Adrenal gland (tissue), 9 donors: ENCODE measurements at regions not wholly inside any gene's neighbourhood (a gene's known extent, or its start where the extent isn't known, plus 50 kb on each side); places are given as distances from the start of the nearest gene placed in this dataset.
"Not testable (repeated sequence)": the region's sequence is repeated elsewhere in the genome, so short reads cannot be mapped to it uniquely, and the experiment has no call there.

Source experiments
- DNase-seq, 7 donors: peaks; one replicate each; pipeline ENCODE4 v3.0.0-alpha.2; 2019 to 2020
- H3K27ac ChIP-seq, 5 donors: fragments of 200-600 bp; sonication (generic) in 4 of 5; 1 replicate in 3 of 5; 2 replicates in 2 of 5; pipeline versions ENCODE4 v1.5.1 to v1.8.0; 2016 to 2020; ENCODE audit warnings: mild to moderate bottlenecking in 1 of 5
- H3K27me3 ChIP-seq: fragments of 200-600 bp; 2 replicates; pipeline ENCODE4 v1.8.0; 2021
- H3K36me3 ChIP-seq, 2 donors: fragments of 200-600 bp; replicated peaks in 1 of 2; 1 replicate in 1 of 2; 2 replicates in 1 of 2; pipeline versions ENCODE4 v1.5.1 to v1.8.0; 2018 to 2022
- H3K4me1 ChIP-seq, 2 donors: fragments of 200-600 bp; replicated peaks in 1 of 2; 1 replicate in 1 of 2; 2 replicates in 1 of 2; pipeline versions ENCODE4 v1.5.1 to v1.8.0; 2018 to 2021
- H3K4me3 ChIP-seq, 4 donors: fragments of 200-600 bp; sonication (generic) in 3 of 4; one replicate each; pipeline ENCODE4 v1.5.1; 2016 to 2018
- H3K9me3 ChIP-seq, 3 donors: fragments of 200-600 bp; sonication (generic) in 1 of 3; replicated peaks in 1 of 3; 1 replicate in 2 of 3; 2 replicates in 1 of 3; pipeline versions ENCODE4 v1.5.1 to v1.8.0; 2016 to 2021
- CTCF ChIP-seq, 6 experiments: fragments of 450-650 bp in 4 of 6; fragments of 200-600 bp in 2 of 6; sonication (generic) in 1 of 6; IDR thresholded peaks; 1 replicate in 5 of 6; 2 replicates in 1 of 6; pipeline versions ENCODE4 v1.5.1 to v1.8.0; 2016 to 2021; ENCODE audit warnings: antibody characterized with exemption in 6 of 6, mild to moderate bottlenecking in 2 of 6, moderate library complexity in 1 of 6
- POLR2A ChIP-seq, 2 donors: fragments of 450-650 bp; IDR thresholded peaks; one replicate each; pipeline ENCODE4 v1.6.1; 2017; ENCODE audit warnings: antibody characterized with exemption in 2 of 2, mild to moderate bottlenecking in 2 of 2, moderate library complexity in 1 of 2
- WGBS, 4 donors: extraction: QIAGEN DNeasy Blood & Tissue Kit in 2 of 4; methylation state at CpG; one replicate each; pipeline versions ENCODE4 v1.1.5 to v1.1.7; 2013 to 2017; 5-methylcytosine and 5-hydroxymethylcytosine counted together
- intact Hi-C, 2 donors: fragments of 100-400 bp; cut with DNase I; formaldehyde crosslinking; loops; one replicate each; pipeline versions ENCODE4 v1.14.1 to v1.15.0; 2022 to 2023
- donor health status: healthy with polysubstance abuse.
- donor health status: Bipolar disorder and iron deficiency.
- donor health status: DM: yes; HTN: yes; CAD: no.
- donor health status: DM: no; HTN: no; CAD: no.
- donor health status: DM: no; HTN: no; CAD: no.

- no peak for TF ChIP-seq POLR2A (IDR thresholded peaks at IDR 0.05)
- no peak for TF ChIP-seq CTCF (IDR thresholded peaks at IDR 0.05)
- Histone ChIP-seq H3K27me3 (no peaks in the 10 kb centered on the region), H3K27ac (no peak overlapping the region), H3K4me3 (no peak overlapping the region), H3K4me1 (no peaks in the 10 kb centered on the region), H3K9me3 (no peaks in the 10 kb centered on the region), H3K36me3 (no peaks in the 10 kb centered on the region)
- WGBS, 4 donors: 27 to 41% (median 32%) methylated on average over 1 of the region's 1 CpG
- intact Hi-C loops: no loop called here
- DNase-seq: no peak
These were observed 1609.0 kb upstream of the AGA start for GRCh38 chr4:179051206-179051605.

- Histone ChIP-seq H3K27me3 (no peaks in the 10 kb centered on the region), H3K4me1 (no peaks in the 10 kb centered on the region), H3K4me3 (no peak overlapping the region), H3K27ac (no peak overlapping the region), H3K9me3 (no peaks in the 10 kb centered on the region), H3K36me3 (no peaks in the 10 kb centered on the region)
- intact Hi-C loops: no loop called here
- no peak for TF ChIP-seq CTCF (IDR thresholded peaks at IDR 0.05)
- no peak for DNase-seq
- 79 to 91% (median 85%) methylated on average over 3 of the region's 3 CpGs for WGBS, 4 donors
These were observed 1617.2 kb upstream of the AGA start for GRCh38 chr4:179059396-179059795.

- H3K9me3 ChIP-seq, H3K4me1 ChIP-seq, H3K27me3 ChIP-seq, H3K36me3 ChIP-seq, DNase-seq, H3K4me3 ChIP-seq, H3K27ac ChIP-seq, intact Hi-C loops: not testable (repeated sequence)
- 88 to 92% (median 89%) methylated on average over 12 of the region's 12 CpGs for WGBS, 4 donors
These were observed 1624.0 kb upstream of the AGA start for GRCh38 chr4:179066254-179066653.

- Histone ChIP-seq H3K4me1 (no peaks in the 10 kb centered on the region), H3K9me3 (peaks cover 0 to 6% (median 0%) of the 10 kb centered on the region in 3 donors), H3K4me3 (no peak overlapping the region), H3K27ac (no peak overlapping the region), H3K27me3 (no peaks in the 10 kb centered on the region), H3K36me3 (no peaks in the 10 kb centered on the region)
- TF ChIP-seq POLR2A (IDR thresholded peaks at IDR 0.05) (no peak), CTCF (IDR thresholded peaks at IDR 0.05) (no peak)
- intact Hi-C loops: no loop called here
- 72 to 81% (median 77%) methylated on average over 2 of the region's 2 CpGs for WGBS, 4 donors
- DNase-seq: no peak
These were observed 1628.9 kb upstream of the AGA start for GRCh38 chr4:179071131-179071530.

- Histone ChIP-seq H3K27ac (no peak overlapping the region), H3K27me3 (no peaks in the 10 kb centered on the region), H3K4me1 (no peaks in the 10 kb centered on the region), H3K9me3 (no peaks in the 10 kb centered on the region), H3K36me3 (no peaks in the 10 kb centered on the region), H3K4me3 (no peak overlapping the region)
- TF ChIP-seq CTCF (IDR thresholded peaks at IDR 0.05) (no peak), POLR2A (IDR thresholded peaks at IDR 0.05) (no peak)
- no peak for DNase-seq
- intact Hi-C loops: no loop called here
- 90 to 94% (median 92%) methylated on average over 13 to 14 of the region's 14 CpGs for WGBS, 4 donors
These were observed 1634.6 kb upstream of the AGA start for GRCh38 chr4:179076865-179077264.
